Islet precursor cell (in vitro differentiated cells): ENCODE measurements at regions not wholly inside any gene's neighbourhood (a gene's known extent, or its start where the extent isn't known, plus 50 kb on each side); places are given as distances from the start of the nearest gene placed in this dataset.
"Not testable (repeated sequence)": the region's sequence is repeated elsewhere in the genome, so short reads cannot be mapped to it uniquely, and the experiment has no call there.

Experiments used
- DNase-seq: peaks from one replicate; pipeline ENCODE4 v3.0.0-alpha.2; 2018

- DNase-seq = no peak
These were observed 170.4 kb downstream of the DKK1 start for GRCh38 chr10:52484206-52485065.

GRCh38 chr10:52485462-52485861 is 171.4 kb downstream of the DKK1 start:
- no peak for DNase-seq

GRCh38 chr10:52486840-52487611 is 172.9 kb downstream of the DKK1 start:
- DNase-seq = no peak

GRCh38 chr10:52488606-52489485 is 174.8 kb downstream of the DKK1 start:
- DNase-seq = no peak

GRCh38 chr10:52491246-52491995 is 177.3 kb downstream of the DKK1 start:
- no peak for DNase-seq

- DNase-seq = no peak
These were observed 185.2 kb downstream of the DKK1 start for GRCh38 chr10:52499281-52499680.

- DNase-seq = no peak
These were observed 186.4 kb downstream of the DKK1 start for GRCh38 chr10:52500476-52500875.

GRCh38 chr10:52502237-52502636 is 188.2 kb downstream of the DKK1 start:
- no peak for DNase-seq

GRCh38 chr10:52505341-52505740 is 191.3 kb downstream of the DKK1 start:
- not testable (repeated sequence) for DNase-seq

GRCh38 chr10:52514481-52514880 is 200.4 kb downstream of the DKK1 start:
- no peak for DNase-seq

- DNase-seq = no peak
These were observed 202.9 kb downstream of the DKK1 start for GRCh38 chr10:52517012-52517411.

- no peak for DNase-seq
These were observed 209.6 kb downstream of the DKK1 start for GRCh38 chr10:52523696-52524095.

GRCh38 chr10:52525761-52526160 is 211.7 kb downstream of the DKK1 start:
- no peak for DNase-seq

- no peak for DNase-seq
These were observed 212.3 kb downstream of the DKK1 start for GRCh38 chr10:52526251-52526823.

GRCh38 chr10:52532650-52533290 is 218.7 kb downstream of the DKK1 start:
- no peak for DNase-seq

- DNase-seq = no peak
These were observed 219.9 kb downstream of the DKK1 start for GRCh38 chr10:52533986-52534385.

GRCh38 chr10:52539463-52539862 is 225.4 kb downstream of the DKK1 start:
- peak; percentile 89 for DNase-seq

- DNase-seq = no peak
These were observed 226.5 kb downstream of the DKK1 start for GRCh38 chr10:52540479-52540984.

GRCh38 chr10:52541006-52541473 is 227.0 kb downstream of the DKK1 start:
- DNase-seq = no peak

GRCh38 chr10:52542906-52543305 is 228.8 kb downstream of the DKK1 start:
- DNase-seq = no peak

GRCh38 chr10:52551046-52551445 is 221.5 kb downstream of the MBL2 start:
- DNase-seq = no peak
